GM06990 (cell line): ENCODE measurements at regions not wholly inside any gene's neighbourhood (a gene's known extent, or its start where the extent isn't known, plus 50 kb on each side); places are given as distances from the start of the nearest gene placed in this dataset.
"Not testable (repeated sequence)": the region's sequence is repeated elsewhere in the genome, so short reads cannot be mapped to it uniquely, and the experiment has no call there.

Experiments used
- DNase-seq: peaks from one replicate; pipeline ENCODE4 v3.0.0-alpha.2; 2011; ENCODE audit not compliant: insufficient read length; ENCODE audit errors: extremely low read depth
- H3K27me3 ChIP-seq: replicated peaks from 2 replicates; pipeline ENCODE4 v1.6.0; 2011; ENCODE audit warnings: low read length; ENCODE audit not compliant: control insufficient read depth, insufficient read depth
- H3K36me3 ChIP-seq: 2 replicates; pipeline ENCODE4 v1.5.1; 2011; ENCODE audit warnings: low read length; ENCODE audit not compliant: control insufficient read depth, insufficient read depth
- H3K4me3 ChIP-seq: replicated peaks from 2 replicates; pipeline ENCODE4 v1.5.1; 2011; ENCODE audit warnings: low read depth, mild to moderate bottlenecking, control low read depth, low read length
- TF ChIP-seq, protein P1 (sequence below): IDR thresholded peaks from 2 replicates; pipeline ENCODE4 v1.5.1; 2011; ENCODE audit warnings: low read length, control low read depth, mild to moderate bottlenecking, inconsistent platforms; ENCODE audit not compliant: insufficient read depth, poor library complexity, severe bottlenecking

DNA sequence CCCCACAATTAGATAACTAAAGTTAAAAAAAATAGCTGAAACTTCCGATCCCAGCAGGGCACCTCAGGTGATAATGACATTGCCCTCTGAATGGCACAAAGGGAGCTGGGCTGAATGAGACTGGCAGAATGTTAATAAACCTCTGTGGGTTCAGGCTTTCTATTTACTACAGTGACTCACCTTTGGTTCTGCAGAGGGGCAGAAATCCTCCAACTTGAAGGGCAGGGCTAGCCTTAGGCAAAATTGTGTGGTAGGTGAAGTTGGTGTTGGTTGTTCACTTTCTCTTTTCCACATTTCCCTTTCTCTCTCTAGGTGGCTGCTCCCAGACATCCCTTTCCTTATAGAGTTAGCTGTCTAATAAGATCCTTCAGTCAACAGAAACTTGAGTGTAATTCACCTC lies 625.2 kb downstream of the EPM2A start:
- H3K4me3 ChIP-seq = no peak overlapping the region
- TF ChIP-seq, protein P1, sequence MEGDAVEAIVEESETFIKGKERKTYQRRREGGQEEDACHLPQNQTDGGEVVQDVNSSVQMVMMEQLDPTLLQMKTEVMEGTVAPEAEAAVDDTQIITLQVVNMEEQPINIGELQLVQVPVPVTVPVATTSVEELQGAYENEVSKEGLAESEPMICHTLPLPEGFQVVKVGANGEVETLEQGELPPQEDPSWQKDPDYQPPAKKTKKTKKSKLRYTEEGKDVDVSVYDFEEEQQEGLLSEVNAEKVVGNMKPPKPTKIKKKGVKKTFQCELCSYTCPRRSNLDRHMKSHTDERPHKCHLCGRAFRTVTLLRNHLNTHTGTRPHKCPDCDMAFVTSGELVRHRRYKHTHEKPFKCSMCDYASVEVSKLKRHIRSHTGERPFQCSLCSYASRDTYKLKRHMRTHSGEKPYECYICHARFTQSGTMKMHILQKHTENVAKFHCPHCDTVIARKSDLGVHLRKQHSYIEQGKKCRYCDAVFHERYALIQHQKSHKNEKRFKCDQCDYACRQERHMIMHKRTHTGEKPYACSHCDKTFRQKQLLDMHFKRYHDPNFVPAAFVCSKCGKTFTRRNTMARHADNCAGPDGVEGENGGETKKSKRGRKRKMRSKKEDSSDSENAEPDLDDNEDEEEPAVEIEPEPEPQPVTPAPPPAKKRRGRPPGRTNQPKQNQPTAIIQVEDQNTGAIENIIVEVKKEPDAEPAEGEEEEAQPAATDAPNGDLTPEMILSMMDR = no peak
- DNase-seq = no peak
- no peaks in the 10 kb centered on the region for H3K36me3 ChIP-seq
- no peaks in the 10 kb centered on the region; the same call in 1 of the 2 replicates for H3K27me3 ChIP-seq

DNA sequence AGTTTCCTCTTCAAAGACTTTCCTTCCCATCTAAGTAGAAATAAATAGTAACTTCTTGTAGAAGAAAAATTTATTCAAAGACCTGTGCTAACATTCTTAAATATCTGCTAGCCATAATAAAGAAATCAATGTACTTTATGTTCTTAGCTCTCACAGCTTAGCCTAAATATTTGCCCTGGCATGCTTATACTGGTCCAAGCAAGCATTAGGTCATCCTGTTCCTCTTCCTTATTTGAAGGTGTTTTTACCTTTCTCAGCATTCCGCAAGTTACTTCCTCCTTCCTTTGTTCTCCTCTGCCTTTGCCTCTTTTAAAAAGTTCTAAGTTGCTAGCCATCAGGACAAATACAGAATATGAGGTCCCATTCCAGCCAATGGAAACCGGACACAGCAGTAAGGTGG lies 623.9 kb downstream of the EPM2A start:
- not testable (repeated sequence) for H3K27me3 ChIP-seq, H3K4me3 ChIP-seq, H3K36me3 ChIP-seq, DNase-seq

DNA sequence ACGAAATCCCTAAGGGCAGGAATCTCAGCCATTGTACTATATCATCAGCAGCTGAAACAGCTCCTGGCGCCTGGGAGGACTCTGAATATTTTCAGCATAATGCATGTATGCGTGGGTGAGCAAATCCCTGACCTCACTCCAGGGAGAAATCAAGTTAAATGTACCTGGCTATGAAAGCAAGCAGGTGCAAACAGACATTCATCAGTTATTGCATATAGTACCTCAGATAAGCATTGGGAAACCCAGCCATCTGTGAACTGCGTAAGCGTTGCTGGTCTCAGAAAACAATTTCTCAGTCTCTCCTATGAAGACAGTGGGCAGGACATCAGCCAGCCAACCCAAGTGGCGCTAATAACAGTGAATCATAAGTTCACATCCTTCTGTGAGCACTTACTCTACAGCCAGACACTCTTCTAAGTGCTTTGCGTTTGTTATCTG lies 622.6 kb downstream of the EPM2A start:
- DNase-seq = no peak
- Histone ChIP-seq H3K36me3 (no peaks in the 10 kb centered on the region), H3K4me3 (no peak overlapping the region), H3K27me3 (no peaks in the 10 kb centered on the region; the same call in 1 of the 2 replicates)
- TF ChIP-seq, protein P1 = no peak

DNA sequence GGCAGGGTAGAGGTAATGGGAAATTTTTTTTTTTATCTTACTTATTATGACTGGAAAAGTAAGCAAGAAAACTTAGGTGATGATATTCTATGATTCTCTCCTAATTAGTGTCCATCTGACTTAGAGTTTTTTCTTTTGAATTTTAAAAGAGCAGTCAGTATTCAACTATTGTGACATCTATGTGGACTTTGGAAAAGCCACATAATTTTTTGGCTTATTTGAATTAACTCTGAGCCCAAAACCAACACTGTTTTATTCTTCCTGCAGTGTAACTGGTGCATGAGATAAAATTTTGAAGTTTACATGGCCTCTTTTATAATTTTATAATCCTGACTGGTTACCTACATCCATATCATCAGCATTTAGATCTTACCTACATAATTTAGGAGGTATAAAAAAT lies 619.7 kb downstream of the EPM2A start:
- H3K4me3 ChIP-seq = no peak overlapping the region
- TF ChIP-seq, protein P1 = no peak
- H3K36me3 ChIP-seq = no peaks in the 10 kb centered on the region
- no peaks in the 10 kb centered on the region; the same call in 1 of the 2 replicates for H3K27me3 ChIP-seq
- DNase-seq = no peak

DNA sequence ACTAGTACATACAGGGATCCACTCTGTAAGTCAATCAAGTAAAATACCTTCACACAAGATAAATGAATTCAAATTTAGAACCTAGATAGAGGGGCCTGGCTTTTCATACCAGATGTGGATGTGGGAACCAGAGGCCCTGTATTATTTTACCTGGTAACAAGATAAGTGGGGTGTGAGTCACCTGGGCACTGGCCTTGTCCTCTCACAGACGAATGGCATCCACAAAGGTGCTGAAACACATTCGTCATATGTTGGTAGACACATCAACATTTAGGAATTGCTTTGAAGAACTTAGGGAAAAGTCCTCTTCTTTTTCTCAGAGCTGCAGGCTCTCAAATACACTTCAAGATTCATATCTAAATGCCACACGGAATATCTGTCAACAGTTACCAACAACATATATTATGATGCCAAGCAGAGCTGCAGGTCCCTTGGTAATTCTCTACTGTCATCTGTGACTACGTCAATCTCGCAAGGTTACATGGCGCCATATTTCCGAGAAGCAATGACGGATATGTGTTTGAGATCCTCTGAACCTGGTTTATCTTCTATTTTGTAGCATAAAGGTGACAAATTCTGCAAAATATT lies 618.6 kb downstream of the EPM2A start:
- Histone ChIP-seq H3K36me3 (no peaks in the 10 kb centered on the region), H3K27me3 (no peaks in the 10 kb centered on the region; the same call in 1 of the 2 replicates), H3K4me3 (no peak overlapping the region)
- TF ChIP-seq, protein P1 = no peak
- DNase-seq = no peak

DNA sequence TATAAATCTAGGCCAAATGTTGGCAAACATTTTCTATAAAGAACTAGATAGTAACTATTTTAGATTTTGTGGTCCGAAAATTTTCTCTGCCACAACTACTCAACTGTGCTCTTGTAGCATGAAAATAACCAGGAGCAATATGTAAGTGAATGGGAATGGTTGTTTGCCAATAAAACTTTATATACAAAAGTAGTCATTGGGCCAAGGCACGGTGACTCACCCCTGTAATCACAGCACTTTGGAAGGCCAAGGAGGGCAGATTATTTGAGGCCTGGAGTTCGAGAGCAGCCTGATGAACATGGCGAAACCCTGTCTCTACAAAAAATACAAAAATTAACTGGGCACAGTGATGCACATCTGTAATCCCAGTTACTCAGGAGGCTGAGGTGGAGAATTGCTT lies 617.1 kb downstream of the EPM2A start:
- no peak for DNase-seq
- H3K27me3 ChIP-seq = no peaks in the 10 kb centered on the region
- TF ChIP-seq, protein P1 = no peak
- no peaks in the 10 kb centered on the region for H3K36me3 ChIP-seq
- no peak overlapping the region for H3K4me3 ChIP-seq
